ENCODE measurements at regions not wholly inside any gene's neighbourhood (a gene's known extent, or its start where the extent isn't known, plus 50 kb on each side); places are given as distances from the start of the nearest gene placed in this dataset.

- no peak for TF ChIP-seq CTCF (IDR thresholded peaks at IDR 0.05)
- peaks cover 4% of the 10 kb centered on the region; the same call in 1 of the 2 replicates for H3K36me3 Mint-ChIP-seq (ENCODE audit: low read depth)
- DNase-seq = no peak
- H3K27ac Mint-ChIP-seq = no peak overlapping the region
- no peaks in the 10 kb centered on the region for H3K9me3 Mint-ChIP-seq
- no peak overlapping the region for H3K4me3 Mint-ChIP-seq
- H3K4me1 Mint-ChIP-seq (ENCODE audit: low read depth) = peaks cover 46% of the 10 kb centered on the region
- no peaks in the 10 kb centered on the region for H3K27me3 Mint-ChIP-seq (ENCODE audit: insufficient read depth)
These were observed 112.7 kb upstream of the SPRY4 start for GRCh38 chr5:142437563-142437962.

- H3K4me1 Mint-ChIP-seq (ENCODE audit: low read depth) = peaks cover 39% of the 10 kb centered on the region
- no peaks in the 10 kb centered on the region for H3K9me3 Mint-ChIP-seq
- no peaks in the 10 kb centered on the region; the same call in 1 of the 2 replicates for H3K27me3 Mint-ChIP-seq (ENCODE audit: insufficient read depth)
- no peak for DNase-seq
- TF ChIP-seq CTCF (IDR thresholded peaks at IDR 0.05) = no peak
- no peak overlapping the region for H3K27ac Mint-ChIP-seq
- peaks cover 1% of the 10 kb centered on the region; the same call in 1 of the 2 replicates for H3K36me3 Mint-ChIP-seq (ENCODE audit: low read depth)
- no peak overlapping the region for H3K4me3 Mint-ChIP-seq
These were observed 110.7 kb upstream of the SPRY4 start for GRCh38 chr5:142435410-142436115.

GRCh38 chr5:142434322-142434612, 109.4 kb upstream of the SPRY4 start:
- Mint-ChIP-seq H3K27me3 (ENCODE audit: insufficient read depth) (no peaks in the 10 kb centered on the region; the same call in 1 of the 2 replicates), H3K4me1 (ENCODE audit: low read depth) (peaks cover 38% of the 10 kb centered on the region), H3K9me3 (no peaks in the 10 kb centered on the region), H3K4me3 (0 out of 2 replicates have a peak overlapping the region, but pooled peaks have one; percentile 14), H3K27ac (peak overlapping the region; percentile 87), H3K36me3 (ENCODE audit: low read depth) (no peaks in the 10 kb centered on the region)
- no peak for TF ChIP-seq CTCF (IDR thresholded peaks at IDR 0.05)
- DNase-seq = no peak

- H3K4me1 Mint-ChIP-seq (ENCODE audit: low read depth) = peaks cover 33% of the 10 kb centered on the region
- TF ChIP-seq CTCF (IDR thresholded peaks at IDR 0.05) = no peak
- DNase-seq = peak; percentile 55
- peak overlapping the region; percentile 87 for H3K27ac Mint-ChIP-seq
- H3K4me3 Mint-ChIP-seq = peak overlapping the region; percentile 14
- no peaks in the 10 kb centered on the region for H3K36me3 Mint-ChIP-seq (ENCODE audit: low read depth)
- H3K9me3 Mint-ChIP-seq = no peaks in the 10 kb centered on the region
- H3K27me3 Mint-ChIP-seq (ENCODE audit: insufficient read depth) = no peaks in the 10 kb centered on the region; the same call in 1 of the 2 replicates
These were observed 108.9 kb upstream of the SPRY4 start for GRCh38 chr5:142433526-142434321.

- Mint-ChIP-seq H3K36me3 (ENCODE audit: low read depth) (no peaks in the 10 kb centered on the region), H3K4me3 (no peak overlapping the region), H3K27me3 (ENCODE audit: insufficient read depth) (no peaks in the 10 kb centered on the region; the same call in 1 of the 2 replicates), H3K27ac (peak overlapping the region; percentile 87; the same call in 1 of the 2 replicates), H3K9me3 (no peaks in the 10 kb centered on the region), H3K4me1 (ENCODE audit: low read depth) (peaks cover 25% of the 10 kb centered on the region)
- no peak for TF ChIP-seq CTCF (IDR thresholded peaks at IDR 0.05)
- no peak for DNase-seq
These were observed 108.1 kb upstream of the SPRY4 start for GRCh38 chr5:142432961-142433360.
